ENCODE measurements at regions not wholly inside any gene's neighbourhood (a gene's known extent, or its start where the extent isn't known, plus 50 kb on each side); places are given as distances from the start of the nearest gene placed in this dataset.

DNA sequence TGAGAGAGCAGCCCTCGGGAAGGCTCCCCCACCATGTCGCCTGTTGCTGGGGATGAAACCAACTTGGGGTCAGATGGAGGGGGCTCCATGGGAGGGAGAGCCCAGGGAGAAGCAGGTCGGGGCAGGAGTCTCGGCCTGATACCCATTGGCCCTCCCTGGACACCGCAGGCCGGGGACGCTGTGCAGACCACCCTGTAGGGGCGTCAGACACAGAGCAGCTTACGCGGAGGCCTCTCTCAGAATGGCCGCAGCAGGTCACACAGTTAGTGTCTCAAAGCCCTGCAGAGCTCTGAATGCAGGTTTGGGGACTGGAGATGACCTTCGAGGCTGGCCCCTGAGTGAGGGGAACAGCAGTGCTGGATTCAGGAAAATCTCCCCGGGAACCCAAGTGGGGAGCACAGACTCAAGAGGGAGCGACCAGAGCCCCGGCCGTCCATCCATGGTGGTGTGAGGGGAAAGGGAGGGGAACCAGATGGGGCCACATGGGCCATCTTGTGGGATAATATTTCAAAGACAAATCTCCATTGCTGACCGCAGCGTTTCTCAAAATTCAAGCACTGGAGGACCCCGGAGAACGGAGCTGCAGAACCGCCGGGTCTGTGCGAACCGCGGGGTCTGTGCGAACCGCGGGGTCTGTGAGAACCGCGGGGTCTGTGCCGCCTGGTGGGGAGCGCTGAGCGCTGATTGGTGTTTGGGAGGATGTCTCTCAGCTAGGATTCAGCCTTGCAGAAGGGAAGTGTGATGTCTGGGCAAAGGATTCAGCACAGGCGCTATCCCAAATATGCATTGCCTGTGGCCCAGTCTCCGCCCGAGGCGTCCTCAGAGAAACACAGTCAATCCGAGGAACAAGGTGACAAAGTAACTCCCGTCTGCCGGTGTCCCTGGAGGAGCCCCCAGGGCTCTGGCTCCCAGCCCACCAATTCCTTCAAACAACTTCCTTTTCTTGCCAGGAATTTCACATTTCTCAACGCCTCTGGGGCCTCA lies 324.4 kb upstream of the RTL1 start:
- H3K27ac Mint-ChIP-seq = no peak overlapping the region
- H3K36me3 Mint-ChIP-seq (ENCODE audit: low read depth) = no peaks in the 10 kb centered on the region
- H3K27me3 Mint-ChIP-seq (ENCODE audit: insufficient read depth) = peaks cover 2% of the 10 kb centered on the region
- DNase-seq (ENCODE audit: low spot score) = no peak
- intact Hi-C loops (cut with micrococcal nuclease) = no loop called here
- H3K4me3 Mint-ChIP-seq = no peak overlapping the region
- H3K9me3 Mint-ChIP-seq = no peaks in the 10 kb centered on the region
- H3K4me1 Mint-ChIP-seq (ENCODE audit: low read depth) = no peaks in the 10 kb centered on the region

DNA sequence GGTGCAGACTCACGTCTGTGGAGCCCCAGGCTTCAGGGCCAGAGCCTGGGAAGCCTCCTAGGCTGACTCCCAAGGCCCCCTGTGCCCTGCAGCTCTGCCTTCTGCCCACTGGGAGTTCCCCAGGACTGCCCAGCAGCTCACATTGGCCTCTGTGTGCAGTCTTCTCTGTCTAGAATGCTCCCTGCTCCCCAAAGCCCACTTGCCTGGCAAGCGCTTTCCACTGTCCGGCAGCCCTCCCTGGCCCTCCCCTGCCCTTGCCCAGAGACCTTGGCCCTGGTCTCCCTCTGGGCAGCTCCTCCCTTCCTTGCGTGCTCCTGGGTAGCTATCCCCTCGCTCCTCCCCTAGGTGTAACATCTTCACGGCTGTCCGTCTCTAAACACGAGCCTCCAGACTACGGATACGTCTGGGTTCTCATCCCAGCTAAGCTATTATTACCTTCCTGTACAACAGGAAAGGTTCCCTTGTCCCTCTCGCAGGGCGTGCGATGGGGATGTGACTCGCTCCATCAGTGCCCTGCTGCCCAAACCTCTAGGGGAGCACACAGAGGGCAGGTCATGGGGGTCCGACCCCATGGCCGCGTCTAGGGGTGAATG lies 325.5 kb upstream of the RTL1 start:
- DNase-seq (ENCODE audit: low spot score) = no peak
- Mint-ChIP-seq H3K4me1 (ENCODE audit: low read depth) (no peaks in the 10 kb centered on the region), H3K9me3 (no peaks in the 10 kb centered on the region), H3K27ac (no peak overlapping the region), H3K4me3 (no peak overlapping the region), H3K36me3 (ENCODE audit: low read depth) (no peaks in the 10 kb centered on the region), H3K27me3 (ENCODE audit: insufficient read depth) (peaks cover 2% of the 10 kb centered on the region)
- intact Hi-C loops (cut with micrococcal nuclease) = no loop called here

DNA sequence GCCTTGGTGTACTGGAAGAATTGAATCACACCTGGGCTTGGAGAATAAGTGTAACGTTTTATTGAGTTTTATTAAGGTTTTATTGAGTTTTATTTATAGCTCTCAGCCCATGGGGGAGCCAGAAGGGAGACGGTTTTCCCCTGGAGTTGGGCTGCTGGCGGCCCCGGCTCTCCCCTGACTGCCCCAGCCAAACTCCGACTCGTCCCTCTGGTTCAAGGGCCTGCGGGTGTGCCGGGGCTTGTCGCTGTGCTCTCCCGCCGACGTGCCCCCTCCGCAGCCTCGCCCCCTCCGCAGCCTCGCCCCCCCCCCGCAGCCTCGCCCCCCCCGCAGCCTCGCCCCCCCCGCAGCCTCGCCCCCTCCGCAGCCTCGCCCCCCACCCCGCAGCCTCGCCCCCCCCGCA lies 326.1 kb upstream of the RTL1 start:
- no peak for DNase-seq (ENCODE audit: low spot score)
- Mint-ChIP-seq H3K27ac (no peak overlapping the region), H3K36me3 (ENCODE audit: low read depth) (no peaks in the 10 kb centered on the region), H3K4me3 (no peak overlapping the region), H3K9me3 (no peaks in the 10 kb centered on the region), H3K4me1 (ENCODE audit: low read depth) (no peaks in the 10 kb centered on the region), H3K27me3 (ENCODE audit: insufficient read depth) (no peaks in the 10 kb centered on the region)
- intact Hi-C loops (cut with micrococcal nuclease) = loop anchor here (10.0 kb wide), 1 partner anchor 375 kb away; no protein-coding TSS in a partner anchor

- no peaks in the 10 kb centered on the region for H3K36me3 Mint-ChIP-seq (ENCODE audit: low read depth)
- intact Hi-C loops (cut with micrococcal nuclease) = loop anchor here (10.0 kb wide), 1 partner anchor 376 kb away; no protein-coding TSS in a partner anchor
- no peak for DNase-seq (ENCODE audit: low spot score)
- no peaks in the 10 kb centered on the region for H3K9me3 Mint-ChIP-seq
- no peaks in the 10 kb centered on the region for H3K27me3 Mint-ChIP-seq (ENCODE audit: insufficient read depth)
- no peak overlapping the region for H3K4me3 Mint-ChIP-seq
- no peaks in the 10 kb centered on the region for H3K4me1 Mint-ChIP-seq (ENCODE audit: low read depth)
- no peak overlapping the region for H3K27ac Mint-ChIP-seq
These were observed 326.8 kb upstream of the RTL1 start for GRCh38 chr14:101230161-101230850.

GRCh38 chr14:101230851-101231550 lies 327.5 kb upstream of the RTL1 start:
- H3K9me3 Mint-ChIP-seq = no peaks in the 10 kb centered on the region
- no peaks in the 10 kb centered on the region for H3K27me3 Mint-ChIP-seq (ENCODE audit: insufficient read depth)
- intact Hi-C loops (cut with micrococcal nuclease) = loop anchor here (10.0 kb wide), 1 partner anchor 376 kb away; no protein-coding TSS in a partner anchor
- no peaks in the 10 kb centered on the region for H3K4me1 Mint-ChIP-seq (ENCODE audit: low read depth)
- no peak for DNase-seq (ENCODE audit: low spot score)
- no peak overlapping the region for H3K4me3 Mint-ChIP-seq
- no peak overlapping the region for H3K27ac Mint-ChIP-seq
- H3K36me3 Mint-ChIP-seq (ENCODE audit: low read depth) = no peaks in the 10 kb centered on the region

DNA sequence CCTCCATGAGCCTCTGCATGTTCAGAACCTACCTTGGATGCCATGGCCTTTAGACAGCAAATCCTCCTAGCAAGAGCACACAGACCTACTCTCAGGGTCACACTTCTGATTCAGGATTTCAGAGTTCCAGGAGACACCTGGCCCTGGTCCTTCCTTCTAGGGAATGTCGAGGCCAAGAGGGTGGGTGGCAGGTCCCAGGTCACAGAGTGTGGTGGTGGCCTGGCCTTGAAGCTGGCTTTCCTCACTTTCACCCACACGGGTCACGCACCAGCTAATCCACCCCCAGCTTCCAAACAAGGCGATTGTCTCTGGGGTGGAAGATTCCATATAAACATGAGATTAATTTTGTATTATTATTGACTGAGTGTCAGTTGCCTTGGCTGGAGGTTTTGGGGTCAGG lies 328.3 kb upstream of the RTL1 start:
- Mint-ChIP-seq H3K9me3 (no peaks in the 10 kb centered on the region), H3K4me1 (ENCODE audit: low read depth) (no peaks in the 10 kb centered on the region), H3K4me3 (no peak overlapping the region), H3K27ac (no peak overlapping the region), H3K27me3 (ENCODE audit: insufficient read depth) (no peaks in the 10 kb centered on the region), H3K36me3 (ENCODE audit: low read depth) (no peaks in the 10 kb centered on the region)
- DNase-seq (ENCODE audit: low spot score) = no peak
- intact Hi-C loops (cut with micrococcal nuclease) = loop anchor here (10.0 kb wide), 1 partner anchor 377 kb away; no protein-coding TSS in a partner anchor

- H3K27me3 Mint-ChIP-seq (ENCODE audit: insufficient read depth) = no peaks in the 10 kb centered on the region
- DNase-seq (ENCODE audit: low spot score) = no peak
- H3K4me3 Mint-ChIP-seq = no peak overlapping the region
- H3K4me1 Mint-ChIP-seq (ENCODE audit: low read depth) = no peaks in the 10 kb centered on the region
- no peaks in the 10 kb centered on the region for H3K36me3 Mint-ChIP-seq (ENCODE audit: low read depth)
- H3K27ac Mint-ChIP-seq = no peak overlapping the region
- H3K9me3 Mint-ChIP-seq = no peaks in the 10 kb centered on the region
- intact Hi-C loops (cut with micrococcal nuclease) = loop anchor here (10.0 kb wide), 1 partner anchor 378 kb away; no protein-coding TSS in a partner anchor
These were observed 328.8 kb upstream of the DIO3 start for GRCh38 chr14:101232340-101233020.

GRCh38 chr14:101233021-101233366 lies 328.3 kb upstream of the DIO3 start:
- intact Hi-C loops (cut with micrococcal nuclease) = loop anchor here (10.0 kb wide), 1 partner anchor 378 kb away; no protein-coding TSS in a partner anchor
- DNase-seq (ENCODE audit: low spot score) = no peak
- H3K27ac Mint-ChIP-seq = no peak overlapping the region
- H3K4me1 Mint-ChIP-seq (ENCODE audit: low read depth) = no peaks in the 10 kb centered on the region
- H3K4me3 Mint-ChIP-seq = no peak overlapping the region
- H3K9me3 Mint-ChIP-seq = no peaks in the 10 kb centered on the region
- no peaks in the 10 kb centered on the region for H3K27me3 Mint-ChIP-seq (ENCODE audit: insufficient read depth)
- no peaks in the 10 kb centered on the region for H3K36me3 Mint-ChIP-seq (ENCODE audit: low read depth)

DNA sequence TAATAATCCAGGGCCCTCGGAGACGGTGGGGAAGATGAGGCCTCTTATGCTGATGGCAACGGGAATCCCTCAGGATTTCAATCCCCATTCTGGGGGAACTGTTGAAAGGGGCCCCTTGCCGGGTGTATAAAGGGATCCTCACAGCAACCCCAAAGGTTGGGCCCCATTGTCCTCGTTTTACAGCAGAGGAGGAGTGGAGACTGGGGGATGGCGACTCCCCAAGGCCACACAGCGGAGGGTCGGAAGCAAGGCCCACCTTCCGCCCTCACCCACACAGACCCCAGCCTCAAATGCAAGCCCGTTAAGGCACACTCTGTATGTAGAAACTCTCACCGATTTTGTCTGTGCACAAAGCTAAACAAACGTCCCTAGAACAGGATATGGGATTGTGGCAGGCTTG lies 327.9 kb upstream of the DIO3 start:
- Mint-ChIP-seq H3K4me1 (ENCODE audit: low read depth) (no peaks in the 10 kb centered on the region), H3K9me3 (no peaks in the 10 kb centered on the region)
- intact Hi-C loops (cut with micrococcal nuclease) = loop anchor here (10.0 kb wide), 1 partner anchor 379 kb away; no protein-coding TSS in a partner anchor

GRCh38 chr14:101233808-101234207 lies 327.5 kb upstream of the DIO3 start:
- DNase-seq (ENCODE audit: low spot score) = no peak
- no peaks in the 10 kb centered on the region for H3K36me3 Mint-ChIP-seq (ENCODE audit: low read depth)
- no peaks in the 10 kb centered on the region for H3K9me3 Mint-ChIP-seq
- intact Hi-C loops (cut with micrococcal nuclease) = loop anchor here (10.0 kb wide), 1 partner anchor 379 kb away; no protein-coding TSS in a partner anchor
- H3K4me1 Mint-ChIP-seq (ENCODE audit: low read depth) = no peaks in the 10 kb centered on the region
- H3K27me3 Mint-ChIP-seq (ENCODE audit: insufficient read depth) = no peaks in the 10 kb centered on the region
- H3K27ac Mint-ChIP-seq = no peak overlapping the region
- no peak overlapping the region for H3K4me3 Mint-ChIP-seq

More for the DNA sequence above, 327.9 kb upstream of the DIO3 start:
- no peaks in the 10 kb centered on the region for H3K27me3 Mint-ChIP-seq (ENCODE audit: insufficient read depth)
- no peak overlapping the region for H3K27ac Mint-ChIP-seq
- no peak for DNase-seq (ENCODE audit: low spot score)
- no peak overlapping the region for H3K4me3 Mint-ChIP-seq
- H3K36me3 Mint-ChIP-seq (ENCODE audit: low read depth) = no peaks in the 10 kb centered on the region

GRCh38 chr14:101234244-101234937 lies 326.9 kb upstream of the DIO3 start:
- DNase-seq (ENCODE audit: low spot score) = no peak
- no peaks in the 10 kb centered on the region for H3K36me3 Mint-ChIP-seq (ENCODE audit: low read depth)
- no peaks in the 10 kb centered on the region for H3K27me3 Mint-ChIP-seq (ENCODE audit: insufficient read depth)
- H3K27ac Mint-ChIP-seq = no peak overlapping the region
- H3K9me3 Mint-ChIP-seq = no peaks in the 10 kb centered on the region
- H3K4me3 Mint-ChIP-seq = no peak overlapping the region
- intact Hi-C loops (cut with micrococcal nuclease) = loop anchor here (10.0 kb wide), 1 partner anchor 380 kb away; no protein-coding TSS in a partner anchor
- no peaks in the 10 kb centered on the region for H3K4me1 Mint-ChIP-seq (ENCODE audit: low read depth)

All from activated T-helper 1 cell treated with anti-CD3 and anti-CD28 coated beads, Interleukin-12 subunit alpha, Interleukin-12 subunit beta, Interleukin-2, Interleukin-4 antibody, amounts not matched to agents 30 ng/mL and 10 ng/mL and 1 ng/mL, durations not matched to agents 14 hours and 24 hours and 36 hours (primary cell).